Pancreas (tissue), 10 donors: ENCODE measurements at regions not wholly inside any gene's neighbourhood (a gene's known extent, or its start where the extent isn't known, plus 50 kb on each side); places are given as distances from the start of the nearest gene placed in this dataset.
"Not testable (repeated sequence)": the region's sequence is repeated elsewhere in the genome, so short reads cannot be mapped to it uniquely, and the experiment has no call there.

Experiments
- ATAC-seq, 4 donors: fragments of 200-7000 bp; cut with Tn5 transposase; one replicate each; pipeline versions ENCODE4 v1.8.0 to v1.9.1; 2020; ENCODE audit warnings: mild to moderate bottlenecking in 4 of 4, moderate library complexity in 4 of 4
- DNase-seq, 6 donors: peaks; one replicate each; pipeline ENCODE4 v3.0.0-alpha.2; 2020
- FAIRE-seq: peaks from 2 replicates; lab custom pipeline; 2012; peaks lifted over from hg19 to GRCh38; lab: Jason Lieb, UNC
- H3K27ac ChIP-seq, 4 donors: fragments of 200-600 bp; sonication (generic); 1 replicate in 3 of 4; 2 replicates in 1 of 4; pipeline versions ENCODE4 v1.5.0 to v1.8.0; 2020
- H3K27me3 ChIP-seq, 4 donors: fragments of 200-600 bp; one replicate each; pipeline ENCODE4 v1.8.0; 2021
- H3K36me3 ChIP-seq, 3 donors: fragments of 200-600 bp; sonication (generic) in 1 of 3; one replicate each; pipeline versions ENCODE4 v1.5.0 to v1.8.0; 2020 to 2021
- H3K4me1 ChIP-seq, 3 donors: fragments of 200-600 bp; one replicate each; pipeline ENCODE4 v1.8.0; 2021
- H3K4me3 ChIP-seq, 4 donors: fragments of 200-600 bp; sonication (generic) in 2 of 4; one replicate each; pipeline versions ENCODE4 v1.5.0 to v1.8.0; 2020 to 2021
- H3K9me3 ChIP-seq, 4 donors: fragments of 200-600 bp; one replicate each; pipeline ENCODE4 v1.8.0; 2021
- WGBS, 2 donors: extraction: QIAGEN DNeasy Blood & Tissue Kit; methylation state at CpG; one replicate each; pipeline ENCODE4 v1.1.7; 2013; 5-methylcytosine and 5-hydroxymethylcytosine counted together
- intact Hi-C, 3 donors: fragments of 100-400 bp; cut with DNase I; formaldehyde crosslinking; loops; one replicate each; pipeline versions ENCODE4 v1.11.1 to v1.14.2; 2022
- TF ChIP-seq, protein P1 (sequence below), 4 donors: fragments of 200-600 bp; sonication (generic) in 3 of 4; IDR thresholded peaks; one replicate each; pipeline versions ENCODE4 v1.5.0 to v1.8.0; 2021; ENCODE audit warnings: antibody characterized with exemption in 4 of 4
- donor health status: healthy with polysubstance abuse.
- donor health status: DM: no; HTN: no; CAD: no; lungs with moderate emphysema.
- donor health status: DM: no; HTN: no; CAD: no.
- donor health status: control.
- donor health status: control.
- donor health status: Bipolar disorder and iron deficiency.
- donor health status: DM: yes; HTN: yes; CAD: no.
- donor health status: DM: no; HTN: no; CAD: no.
- donor health status: DM: no; HTN: no; CAD: no.
- donor health status: DM: yes; HTN: yes; CAD: no.

DNA sequence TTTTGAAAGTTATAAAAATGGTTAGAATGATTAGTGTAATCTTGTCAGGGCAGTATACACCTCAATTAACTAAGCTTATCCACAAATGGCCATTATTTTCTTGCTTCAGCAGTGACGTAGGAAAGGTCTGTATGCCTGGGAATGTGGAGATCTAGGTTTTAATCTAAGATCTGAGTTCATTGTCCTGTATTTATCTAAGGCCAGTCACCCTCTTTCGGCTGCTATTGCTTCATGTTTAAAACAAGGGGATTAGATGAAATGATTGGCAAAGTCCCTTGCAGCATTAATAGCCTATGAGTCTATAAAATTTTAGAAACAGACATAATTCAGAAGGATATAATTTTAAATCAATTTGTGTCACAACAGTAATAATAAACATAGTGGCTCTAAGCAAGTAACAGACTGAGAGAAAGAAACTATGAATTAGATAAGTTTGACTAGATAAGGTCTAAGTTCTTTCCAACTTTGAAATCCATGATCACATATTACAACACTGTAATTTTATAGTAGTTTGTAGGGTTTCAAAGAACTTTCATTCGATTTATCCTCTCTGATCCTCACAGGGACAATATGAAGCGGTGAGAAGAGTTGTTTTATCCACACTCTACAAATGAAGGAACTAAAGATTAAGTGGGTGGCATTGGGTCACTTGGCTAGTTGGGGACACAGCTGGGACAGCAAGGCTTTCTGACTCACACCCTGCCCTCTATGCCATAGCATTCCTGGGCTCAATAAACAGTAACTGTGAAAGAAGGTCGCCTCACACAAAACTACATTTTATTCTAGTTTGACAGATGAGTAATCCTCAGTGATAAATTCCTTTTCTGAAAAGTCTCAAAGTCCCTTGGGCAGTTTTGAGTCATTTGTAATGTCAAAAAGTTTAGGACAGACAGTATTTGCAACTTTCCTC lies 60.6 kb upstream of the RDX start:
- intact Hi-C loops, result no loop called here
- TF ChIP-seq, protein P1, sequence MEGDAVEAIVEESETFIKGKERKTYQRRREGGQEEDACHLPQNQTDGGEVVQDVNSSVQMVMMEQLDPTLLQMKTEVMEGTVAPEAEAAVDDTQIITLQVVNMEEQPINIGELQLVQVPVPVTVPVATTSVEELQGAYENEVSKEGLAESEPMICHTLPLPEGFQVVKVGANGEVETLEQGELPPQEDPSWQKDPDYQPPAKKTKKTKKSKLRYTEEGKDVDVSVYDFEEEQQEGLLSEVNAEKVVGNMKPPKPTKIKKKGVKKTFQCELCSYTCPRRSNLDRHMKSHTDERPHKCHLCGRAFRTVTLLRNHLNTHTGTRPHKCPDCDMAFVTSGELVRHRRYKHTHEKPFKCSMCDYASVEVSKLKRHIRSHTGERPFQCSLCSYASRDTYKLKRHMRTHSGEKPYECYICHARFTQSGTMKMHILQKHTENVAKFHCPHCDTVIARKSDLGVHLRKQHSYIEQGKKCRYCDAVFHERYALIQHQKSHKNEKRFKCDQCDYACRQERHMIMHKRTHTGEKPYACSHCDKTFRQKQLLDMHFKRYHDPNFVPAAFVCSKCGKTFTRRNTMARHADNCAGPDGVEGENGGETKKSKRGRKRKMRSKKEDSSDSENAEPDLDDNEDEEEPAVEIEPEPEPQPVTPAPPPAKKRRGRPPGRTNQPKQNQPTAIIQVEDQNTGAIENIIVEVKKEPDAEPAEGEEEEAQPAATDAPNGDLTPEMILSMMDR (IDR thresholded peaks at IDR 0.05), result no peak
- Histone ChIP-seq H3K27me3 (no peaks in the 10 kb centered on the region), H3K27ac (peak overlapping the region in 2 of 4 donors; percentile 34 to 35), H3K4me1 (peaks cover 0 to 12% (median 0%) of the 10 kb centered on the region in 3 donors), H3K36me3 (no peaks in the 10 kb centered on the region), H3K4me3 (no peak overlapping the region), H3K9me3 (no peaks in the 10 kb centered on the region)
- FAIRE-seq (no peak), ATAC-seq (peak; percentile 81 to 94 (median 86)), DNase-seq (peak in 2 of 6 donors; percentile 27 to 44)
- 55 to 69% methylated on average over 5 of the region's 5 CpGs for WGBS, 2 donors

GRCh38 chr11:110358336-110358735 lies 61.9 kb upstream of the RDX start:
- Histone ChIP-seq H3K27me3 (no peaks in the 10 kb centered on the region), H3K4me3 (no peak overlapping the region), H3K36me3 (no peaks in the 10 kb centered on the region), H3K9me3 (no peaks in the 10 kb centered on the region), H3K27ac (no peak overlapping the region), H3K4me1 (peaks cover 0 to 21% (median 0%) of the 10 kb centered on the region in 3 donors)
- no peak for ATAC-seq
- FAIRE-seq, result peak; percentile 29
- 96 to 99% methylated on average over 3 of the region's 3 CpGs for WGBS, 2 donors
- no peak for DNase-seq
- TF ChIP-seq, protein P1 (IDR thresholded peaks at IDR 0.05), result no peak
- intact Hi-C loops, result no loop called here

- H3K36me3 ChIP-seq, H3K9me3 ChIP-seq, H3K4me3 ChIP-seq, H3K27me3 ChIP-seq, DNase-seq, H3K27ac ChIP-seq, ATAC-seq, intact Hi-C loops: not testable (repeated sequence)
- H3K4me1 ChIP-seq, result peaks cover 0 to 18% (median 0%) of the 10 kb centered on the region in 3 donors
- 90% methylated on average over 3 of the region's 3 CpGs for whole genome bisulfite sequencing, 2 donors
- FAIRE-seq, result peak; percentile 51
Observed at GRCh38 chr11:110360781-110361408, 64.5 kb upstream of the RDX start.

- WGBS, 2 donors, result 19 to 21% methylated on average over 6 of the region's 6 CpGs
- Histone ChIP-seq H3K4me1 (peaks cover 0 to 10% (median 7%) of the 10 kb centered on the region in 3 donors), H3K4me3 (no peak overlapping the region), H3K36me3 (no peaks in the 10 kb centered on the region), H3K9me3 (no peaks in the 10 kb centered on the region), H3K27me3 (no peaks in the 10 kb centered on the region), H3K27ac (peak overlapping the region in 2 of 4 donors; percentile 62 to 66)
- ATAC-seq (peak; percentile 56 to 85 (median 78)), DNase-seq (peak in 5 of 6 donors; percentile 16 to 56 (median 32)), FAIRE-seq (no peak)
- intact Hi-C loops, result no loop called here
- TF ChIP-seq, protein P1 (IDR thresholded peaks at IDR 0.05), result no peak
Observed at GRCh38 chr11:110362971-110363509, 66.6 kb upstream of the RDX start.

GRCh38 chr11:110366291-110366690 lies 63.5 kb upstream of the FDX1 start:
- H3K36me3 ChIP-seq, result no peaks in the 10 kb centered on the region
- ATAC-seq, result peak; percentile 74 to 80 (median 76)
- H3K27me3 ChIP-seq, result no peaks in the 10 kb centered on the region
- no peak for FAIRE-seq
- WGBS, 2 donors, result 29 to 32% methylated on average over 6 of the region's 6 CpGs
- DNase-seq, result peak; percentile 44 to 76 (median 68)
- peaks cover 0 to 10% (median 7%) of the 10 kb centered on the region in 3 donors for H3K4me1 ChIP-seq
- TF ChIP-seq, protein P1 (IDR thresholded peaks at IDR 0.05), result no peak
- H3K9me3 ChIP-seq, result no peaks in the 10 kb centered on the region
- intact Hi-C loops, result loop anchor here in 2 of 3 donors (5.0 kb wide), 1 partner anchor 169 kb away; no protein-coding TSS in a partner anchor
- no peak overlapping the region for H3K4me3 ChIP-seq
- H3K27ac ChIP-seq, result peak overlapping the region in 1 of 4 donors; percentile 27
